A549 (cell line): ENCODE measurements at regions not wholly inside any gene's neighbourhood (a gene's known extent, or its start where the extent isn't known, plus 50 kb on each side); places are given as distances from the start of the nearest gene placed in this dataset.

ENCODE experiments used
- CHD2 ChIP-seq: fragments of 150-350 bp; IDR thresholded peaks from 2 replicates; pipeline ENCODE4 v1.6.1; 2014; ENCODE audit warnings: low read length; ENCODE audit not compliant: partially characterized antibody
- EP300 ChIP-seq, 2 experiments: fragments of >200 bp; sonication (Bioruptor Twin); formaldehyde crosslinking; IDR thresholded peaks; 2 replicates in 1 of 2; 3 replicates in 1 of 2; pipeline ENCODE4 v1.6.1; 2016 to 2017
- FOSL2 ChIP-seq, 2 experiments: fragments of 450-650 bp in 1 of 2; fragments of >200 bp in 1 of 2; sonication (Bioruptor Twin) in 1 of 2; formaldehyde crosslinking; IDR thresholded peaks; 2 replicates each; pipeline versions ENCODE4 v1.5.0 to v1.6.1; 2016 to 2020; ENCODE audit warnings: mild to moderate bottlenecking in 1 of 2, moderate library complexity in 1 of 2
- HOXA7 ChIP-seq: fragments of 250-450 bp; sonication (Bioruptor Pico); IDR thresholded peaks from 2 replicates; pipeline ENCODE4 v1.5.0; 2020; ENCODE audit warnings: mild to moderate bottlenecking, moderate library complexity
- KDM5A ChIP-seq: fragments of 200-600 bp; sonication (generic); IDR thresholded peaks from 2 replicates; pipeline ENCODE4 v1.6.1; 2016; ENCODE audit warnings: antibody characterized with exemption, mild to moderate bottlenecking
- POLR2A ChIP-seq: IDR thresholded peaks from 2 replicates; pipeline ENCODE4 v1.6.1; 2012; ENCODE audit warnings: mild to moderate bottlenecking, low read length
- RAD21 ChIP-seq, 2 experiments: fragments of >200 bp in 1 of 2; sonication (Bioruptor Twin) in 1 of 2; formaldehyde crosslinking in 1 of 2; IDR thresholded peaks in 1 of 2; conservative IDR thresholded peaks in 1 of 2; 2 replicates in 1 of 2; 3 replicates in 1 of 2; pipeline ENCODE4 v1.6.1; 2012 to 2018; ENCODE audit warnings: inconsistent platforms in 1 of 2
- TP53 ChIP-seq: fragments of 250-450 bp; sonication (Bioruptor Pico); IDR thresholded peaks from 2 replicates; pipeline ENCODE4 v1.5.0; 2021; ENCODE audit warnings: mild to moderate bottlenecking, moderate library complexity
- TF ChIP-seq, protein P1 (sequence below): fragments of >200 bp; sonication (Bioruptor Twin); formaldehyde crosslinking; IDR thresholded peaks from 3 replicates; pipeline ENCODE4 v1.5.1; 2016
- TF ChIP-seq, protein P2 (sequence below): fragments of 200-600 bp; sonication (generic); IDR thresholded peaks from 2 replicates; pipeline ENCODE4 v1.6.1; 2016; ENCODE audit warnings: antibody characterized with exemption, mild to moderate bottlenecking, moderate library complexity
- TF ChIP-seq, protein P3 (sequence below): fragments of 450-650 bp; IDR thresholded peaks from 2 replicates; pipeline ENCODE4 v1.6.1; 2014; ENCODE audit warnings: antibody characterized with exemption

DNA sequence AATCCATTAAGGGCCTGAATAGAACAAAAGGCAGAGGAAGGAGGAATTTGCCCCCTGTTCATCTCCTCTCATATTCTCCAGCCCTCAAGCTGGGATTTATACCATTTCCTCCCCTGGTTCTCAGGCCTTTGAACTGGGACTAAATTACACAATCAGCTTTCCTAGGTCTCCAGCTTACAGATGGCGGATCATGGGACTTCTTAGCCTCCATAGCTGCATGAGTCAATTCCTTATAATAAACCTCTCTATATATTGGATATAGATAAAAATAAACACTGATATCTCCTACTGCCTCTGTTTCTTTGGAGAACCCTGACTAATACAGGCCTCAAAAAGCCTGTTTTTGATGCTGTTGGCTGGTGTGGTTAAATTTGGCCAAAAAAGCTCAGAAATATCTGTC, 84.5 kb upstream of the TMEM108 start:
- TF ChIP-seq, protein P1, sequence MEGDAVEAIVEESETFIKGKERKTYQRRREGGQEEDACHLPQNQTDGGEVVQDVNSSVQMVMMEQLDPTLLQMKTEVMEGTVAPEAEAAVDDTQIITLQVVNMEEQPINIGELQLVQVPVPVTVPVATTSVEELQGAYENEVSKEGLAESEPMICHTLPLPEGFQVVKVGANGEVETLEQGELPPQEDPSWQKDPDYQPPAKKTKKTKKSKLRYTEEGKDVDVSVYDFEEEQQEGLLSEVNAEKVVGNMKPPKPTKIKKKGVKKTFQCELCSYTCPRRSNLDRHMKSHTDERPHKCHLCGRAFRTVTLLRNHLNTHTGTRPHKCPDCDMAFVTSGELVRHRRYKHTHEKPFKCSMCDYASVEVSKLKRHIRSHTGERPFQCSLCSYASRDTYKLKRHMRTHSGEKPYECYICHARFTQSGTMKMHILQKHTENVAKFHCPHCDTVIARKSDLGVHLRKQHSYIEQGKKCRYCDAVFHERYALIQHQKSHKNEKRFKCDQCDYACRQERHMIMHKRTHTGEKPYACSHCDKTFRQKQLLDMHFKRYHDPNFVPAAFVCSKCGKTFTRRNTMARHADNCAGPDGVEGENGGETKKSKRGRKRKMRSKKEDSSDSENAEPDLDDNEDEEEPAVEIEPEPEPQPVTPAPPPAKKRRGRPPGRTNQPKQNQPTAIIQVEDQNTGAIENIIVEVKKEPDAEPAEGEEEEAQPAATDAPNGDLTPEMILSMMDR = no peak
- no peak for TF ChIP-seq KDM5A
- TF ChIP-seq, protein P2, sequence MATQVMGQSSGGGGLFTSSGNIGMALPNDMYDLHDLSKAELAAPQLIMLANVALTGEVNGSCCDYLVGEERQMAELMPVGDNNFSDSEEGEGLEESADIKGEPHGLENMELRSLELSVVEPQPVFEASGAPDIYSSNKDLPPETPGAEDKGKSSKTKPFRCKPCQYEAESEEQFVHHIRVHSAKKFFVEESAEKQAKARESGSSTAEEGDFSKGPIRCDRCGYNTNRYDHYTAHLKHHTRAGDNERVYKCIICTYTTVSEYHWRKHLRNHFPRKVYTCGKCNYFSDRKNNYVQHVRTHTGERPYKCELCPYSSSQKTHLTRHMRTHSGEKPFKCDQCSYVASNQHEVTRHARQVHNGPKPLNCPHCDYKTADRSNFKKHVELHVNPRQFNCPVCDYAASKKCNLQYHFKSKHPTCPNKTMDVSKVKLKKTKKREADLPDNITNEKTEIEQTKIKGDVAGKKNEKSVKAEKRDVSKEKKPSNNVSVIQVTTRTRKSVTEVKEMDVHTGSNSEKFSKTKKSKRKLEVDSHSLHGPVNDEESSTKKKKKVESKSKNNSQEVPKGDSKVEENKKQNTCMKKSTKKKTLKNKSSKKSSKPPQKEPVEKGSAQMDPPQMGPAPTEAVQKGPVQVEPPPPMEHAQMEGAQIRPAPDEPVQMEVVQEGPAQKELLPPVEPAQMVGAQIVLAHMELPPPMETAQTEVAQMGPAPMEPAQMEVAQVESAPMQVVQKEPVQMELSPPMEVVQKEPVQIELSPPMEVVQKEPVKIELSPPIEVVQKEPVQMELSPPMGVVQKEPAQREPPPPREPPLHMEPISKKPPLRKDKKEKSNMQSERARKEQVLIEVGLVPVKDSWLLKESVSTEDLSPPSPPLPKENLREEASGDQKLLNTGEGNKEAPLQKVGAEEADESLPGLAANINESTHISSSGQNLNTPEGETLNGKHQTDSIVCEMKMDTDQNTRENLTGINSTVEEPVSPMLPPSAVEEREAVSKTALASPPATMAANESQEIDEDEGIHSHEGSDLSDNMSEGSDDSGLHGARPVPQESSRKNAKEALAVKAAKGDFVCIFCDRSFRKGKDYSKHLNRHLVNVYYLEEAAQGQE = no peak
- no peak for TF ChIP-seq HOXA7 (CRISPR knock-in tag)
- no peak for TF ChIP-seq EP300 (IDR thresholded peaks at IDR 0.05)
- TF ChIP-seq FOSL2 (IDR thresholded peaks at IDR 0.05) = no peak
- no peak for TF ChIP-seq FOSL2 (CRISPR knock-in tag; IDR thresholded peaks at IDR 0.05)
- no peak for TF ChIP-seq POLR2A
- TF ChIP-seq TP53 = no peak
- TF ChIP-seq, protein P3, sequence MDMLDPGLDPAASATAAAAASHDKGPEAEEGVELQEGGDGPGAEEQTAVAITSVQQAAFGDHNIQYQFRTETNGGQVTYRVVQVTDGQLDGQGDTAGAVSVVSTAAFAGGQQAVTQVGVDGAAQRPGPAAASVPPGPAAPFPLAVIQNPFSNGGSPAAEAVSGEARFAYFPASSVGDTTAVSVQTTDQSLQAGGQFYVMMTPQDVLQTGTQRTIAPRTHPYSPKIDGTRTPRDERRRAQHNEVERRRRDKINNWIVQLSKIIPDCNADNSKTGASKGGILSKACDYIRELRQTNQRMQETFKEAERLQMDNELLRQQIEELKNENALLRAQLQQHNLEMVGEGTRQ = no peak
- no peak for TF ChIP-seq CHD2
- TF ChIP-seq RAD21 (conservative IDR thresholded peaks at IDR 0.05 in 1 of 2, IDR thresholded peaks at IDR 0.05 in 1 of 2) = no peak
